ENCODE measurements at regions not wholly inside any gene's neighbourhood (a gene's known extent, or its start where the extent isn't known, plus 50 kb on each side); places are given as distances from the start of the nearest gene placed in this dataset.

GRCh38 chr2:65788556-65788955 is 356.2 kb upstream of the SPRED2 start:
- no peaks in the 10 kb centered on the region for H3K36me3 Mint-ChIP-seq (ENCODE audit: unreplicated experiment)
- no peak overlapping the region for H3K4me3 Mint-ChIP-seq (ENCODE audit: unreplicated experiment)
- peaks cover 1% of the 10 kb centered on the region for H3K9me3 Mint-ChIP-seq (ENCODE audit: unreplicated experiment)
- no peak overlapping the region for H3K27ac Mint-ChIP-seq (ENCODE audit: unreplicated experiment)
- no peak for DNase-seq
- H3K27me3 Mint-ChIP-seq (ENCODE audit: unreplicated experiment), result peaks cover 2% of the 10 kb centered on the region
- no peaks in the 10 kb centered on the region for H3K4me1 Mint-ChIP-seq (ENCODE audit: low read depth, unreplicated experiment)
- no peak for TF ChIP-seq CTCF (IDR thresholded peaks at IDR 0.05; ENCODE audit: partially characterized antibody, unreplicated experiment)

DNA sequence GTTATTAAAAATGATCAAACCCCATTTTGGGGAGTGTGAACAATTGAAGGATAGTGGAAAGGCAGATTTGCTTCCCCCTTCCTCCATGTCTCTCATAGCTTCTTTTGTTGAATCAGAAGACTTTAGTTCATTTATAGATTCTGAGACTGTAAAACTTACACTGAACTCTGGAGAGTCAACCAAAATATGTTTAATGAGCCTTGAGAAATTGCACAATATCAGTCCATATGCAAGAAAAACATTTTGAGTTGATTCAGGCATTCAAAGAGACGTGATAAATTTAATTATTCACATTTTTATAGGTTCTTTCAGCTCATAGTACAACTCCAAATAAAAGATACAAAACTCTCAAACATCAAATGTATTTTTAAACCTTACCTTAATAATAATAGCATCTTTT is 354.4 kb upstream of the SPRED2 start:
- Mint-ChIP-seq H3K27ac (ENCODE audit: unreplicated experiment) (no peak overlapping the region), H3K9me3 (ENCODE audit: unreplicated experiment) (peaks cover 1% of the 10 kb centered on the region), H3K27me3 (ENCODE audit: unreplicated experiment) (peaks cover 7% of the 10 kb centered on the region), H3K4me3 (ENCODE audit: unreplicated experiment) (no peak overlapping the region), H3K36me3 (ENCODE audit: unreplicated experiment) (no peaks in the 10 kb centered on the region), H3K4me1 (ENCODE audit: low read depth, unreplicated experiment) (no peaks in the 10 kb centered on the region)
- no peak for TF ChIP-seq CTCF (IDR thresholded peaks at IDR 0.05; ENCODE audit: partially characterized antibody, unreplicated experiment)
- DNase-seq, result no peak

- no peak overlapping the region for H3K27ac Mint-ChIP-seq (ENCODE audit: unreplicated experiment)
- no peak overlapping the region for H3K4me3 Mint-ChIP-seq (ENCODE audit: unreplicated experiment)
- TF ChIP-seq CTCF (IDR thresholded peaks at IDR 0.05; ENCODE audit: partially characterized antibody, unreplicated experiment), result no peak
- no peaks in the 10 kb centered on the region for H3K36me3 Mint-ChIP-seq (ENCODE audit: unreplicated experiment)
- peaks cover 7% of the 10 kb centered on the region for H3K27me3 Mint-ChIP-seq (ENCODE audit: unreplicated experiment)
- peaks cover 1% of the 10 kb centered on the region for H3K9me3 Mint-ChIP-seq (ENCODE audit: unreplicated experiment)
- DNase-seq, result no peak
- H3K4me1 Mint-ChIP-seq (ENCODE audit: low read depth, unreplicated experiment), result no peaks in the 10 kb centered on the region
Observed at GRCh38 chr2:65786007-65786717, 353.8 kb upstream of the SPRED2 start.

GRCh38 chr2:65782996-65783650 is 350.7 kb upstream of the SPRED2 start:
- H3K4me1 Mint-ChIP-seq (ENCODE audit: low read depth, unreplicated experiment), result no peaks in the 10 kb centered on the region
- H3K27ac Mint-ChIP-seq (ENCODE audit: unreplicated experiment), result no peak overlapping the region
- H3K4me3 Mint-ChIP-seq (ENCODE audit: unreplicated experiment), result no peak overlapping the region
- DNase-seq, result no peak
- TF ChIP-seq CTCF (IDR thresholded peaks at IDR 0.05; ENCODE audit: partially characterized antibody, unreplicated experiment), result no peak
- peaks cover 1% of the 10 kb centered on the region for H3K9me3 Mint-ChIP-seq (ENCODE audit: unreplicated experiment)
- no peaks in the 10 kb centered on the region for H3K36me3 Mint-ChIP-seq (ENCODE audit: unreplicated experiment)
- H3K27me3 Mint-ChIP-seq (ENCODE audit: unreplicated experiment), result peaks cover 6% of the 10 kb centered on the region

DNA sequence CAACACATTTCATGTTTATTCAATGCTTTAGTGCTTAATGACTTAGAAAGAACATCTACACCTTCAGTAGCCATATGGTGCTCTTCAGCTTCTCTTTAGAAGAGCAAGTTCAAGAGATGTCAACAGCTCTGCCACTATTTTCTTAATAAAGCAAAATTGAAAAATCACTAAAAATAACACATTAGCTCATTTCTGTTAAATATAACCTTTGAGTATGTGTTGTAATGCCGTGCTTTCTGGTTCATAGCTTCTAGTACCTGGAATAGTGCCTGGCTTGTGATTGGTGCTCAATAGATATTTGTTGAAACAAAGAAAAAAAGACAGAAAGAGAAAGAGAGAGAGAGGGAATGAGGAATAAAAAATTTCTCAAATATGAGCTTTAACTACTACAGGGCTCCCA is 349.8 kb upstream of the SPRED2 start:
- Mint-ChIP-seq H3K36me3 (ENCODE audit: unreplicated experiment) (no peaks in the 10 kb centered on the region), H3K4me1 (ENCODE audit: low read depth, unreplicated experiment) (no peaks in the 10 kb centered on the region), H3K27ac (ENCODE audit: unreplicated experiment) (no peak overlapping the region), H3K9me3 (ENCODE audit: unreplicated experiment) (peaks cover 1% of the 10 kb centered on the region), H3K4me3 (ENCODE audit: unreplicated experiment) (no peak overlapping the region), H3K27me3 (ENCODE audit: unreplicated experiment) (peaks cover 6% of the 10 kb centered on the region)
- DNase-seq, result no peak
- no peak for TF ChIP-seq CTCF (IDR thresholded peaks at IDR 0.05; ENCODE audit: partially characterized antibody, unreplicated experiment)

Measured in glutamatergic neuron (in vitro differentiated cells).